H1 (cell line): ENCODE measurements at regions not wholly inside any gene's neighbourhood (a gene's known extent, or its start where the extent isn't known, plus 50 kb on each side); places are given as distances from the start of the nearest gene placed in this dataset.

Experiments
- POLR2A ChIP-seq, 2 experiments: IDR thresholded peaks; 1 replicate in 1 of 2; 2 replicates in 1 of 2; pipeline ENCODE4 v1.6.1; 2011; ENCODE audit warnings: low read depth in 2 of 2, low read length in 2 of 2, mild to moderate bottlenecking in 2 of 2; ENCODE audit errors: control extremely low read depth in 1 of 2
- TAF1 ChIP-seq: IDR thresholded peaks from 2 replicates; pipeline ENCODE4 v1.6.1; 2011; ENCODE audit warnings: mild to moderate bottlenecking, low read depth, low read length
- TF ChIP-seq, protein P1 (sequence below): IDR thresholded peaks from 2 replicates; pipeline ENCODE4 v1.6.1; 2011; ENCODE audit warnings: low read length, improper control_type of control experiment

DNA sequence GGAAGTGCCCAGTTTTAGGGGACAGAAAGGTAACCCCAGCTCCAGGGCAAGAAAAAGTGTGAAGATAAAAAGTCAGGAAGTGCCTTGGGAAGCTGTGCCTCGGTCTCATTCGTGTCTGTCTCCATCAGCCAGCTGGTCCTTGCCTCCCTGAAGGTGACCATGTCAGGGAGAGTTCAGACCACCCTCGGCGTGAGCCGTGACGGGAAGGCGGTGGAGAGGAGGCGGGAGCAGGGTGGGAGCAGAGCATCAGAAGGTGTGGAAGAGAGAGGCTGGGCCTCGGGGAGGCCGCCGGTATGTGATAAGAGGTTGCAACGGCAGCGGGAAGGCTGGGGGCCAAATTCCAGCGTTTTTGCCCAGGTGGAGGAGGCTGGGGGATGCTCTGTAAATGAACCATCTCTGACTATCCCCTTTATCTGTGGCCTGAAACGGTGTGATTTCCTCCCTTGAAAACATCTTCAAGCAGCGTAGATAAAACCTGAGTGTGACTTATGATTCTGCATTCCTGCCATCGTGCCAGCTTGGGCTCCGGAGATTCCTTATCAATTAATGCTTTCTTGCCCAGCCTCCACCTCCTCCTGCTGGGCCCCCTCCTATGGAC, 251.8 kb downstream of the IRF8 start:
- no peak for TF ChIP-seq POLR2A (IDR thresholded peaks at IDR 0.05; ENCODE audit: control extremely low read depth in 1 of 2, low read depth in 2 of 2, low read length in 2 of 2)
- TF ChIP-seq, protein P1, sequence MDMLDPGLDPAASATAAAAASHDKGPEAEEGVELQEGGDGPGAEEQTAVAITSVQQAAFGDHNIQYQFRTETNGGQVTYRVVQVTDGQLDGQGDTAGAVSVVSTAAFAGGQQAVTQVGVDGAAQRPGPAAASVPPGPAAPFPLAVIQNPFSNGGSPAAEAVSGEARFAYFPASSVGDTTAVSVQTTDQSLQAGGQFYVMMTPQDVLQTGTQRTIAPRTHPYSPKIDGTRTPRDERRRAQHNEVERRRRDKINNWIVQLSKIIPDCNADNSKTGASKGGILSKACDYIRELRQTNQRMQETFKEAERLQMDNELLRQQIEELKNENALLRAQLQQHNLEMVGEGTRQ = no peak
- TF ChIP-seq TAF1 = no peak
